Kidney epithelial cell (primary cell): ENCODE measurements at regions not wholly inside any gene's neighbourhood (a gene's known extent, or its start where the extent isn't known, plus 50 kb on each side); places are given as distances from the start of the nearest gene placed in this dataset.

Experiments
- DNase-seq: peaks from one replicate; pipeline ENCODE4 v3.0.0-alpha.2; 2010; ENCODE audit warnings: low read depth
- H3K27me3 ChIP-seq: 2 replicates; pipeline ENCODE4 v1.6.0; 2011; ENCODE audit warnings: low read length; ENCODE audit not compliant: control insufficient read depth, insufficient read depth
- H3K36me3 ChIP-seq: 2 replicates; pipeline ENCODE4 v1.5.1; 2011; ENCODE audit warnings: low read length; ENCODE audit not compliant: control insufficient read depth, insufficient read depth
- H3K4me3 ChIP-seq: 2 replicates; pipeline ENCODE4 v1.5.1; 2011; ENCODE audit warnings: low read depth, mild to moderate bottlenecking, control low read depth, low read length
- TF ChIP-seq, protein P1 (sequence below): IDR thresholded peaks from 2 replicates; pipeline ENCODE4 v1.5.1; 2011; ENCODE audit warnings: mild to moderate bottlenecking, moderate library complexity, low read length, control low read depth, inconsistent platforms; ENCODE audit not compliant: insufficient read depth, poor library complexity, severe bottlenecking

GRCh38 chr10:117674201-117674600 lies 131.7 kb downstream of the EMX2 start:
- Histone ChIP-seq H3K36me3 (no peaks in the 10 kb centered on the region), H3K4me3 (no peak overlapping the region), H3K27me3 (no peaks in the 10 kb centered on the region)
- DNase-seq, result no peak
- TF ChIP-seq, protein P1, sequence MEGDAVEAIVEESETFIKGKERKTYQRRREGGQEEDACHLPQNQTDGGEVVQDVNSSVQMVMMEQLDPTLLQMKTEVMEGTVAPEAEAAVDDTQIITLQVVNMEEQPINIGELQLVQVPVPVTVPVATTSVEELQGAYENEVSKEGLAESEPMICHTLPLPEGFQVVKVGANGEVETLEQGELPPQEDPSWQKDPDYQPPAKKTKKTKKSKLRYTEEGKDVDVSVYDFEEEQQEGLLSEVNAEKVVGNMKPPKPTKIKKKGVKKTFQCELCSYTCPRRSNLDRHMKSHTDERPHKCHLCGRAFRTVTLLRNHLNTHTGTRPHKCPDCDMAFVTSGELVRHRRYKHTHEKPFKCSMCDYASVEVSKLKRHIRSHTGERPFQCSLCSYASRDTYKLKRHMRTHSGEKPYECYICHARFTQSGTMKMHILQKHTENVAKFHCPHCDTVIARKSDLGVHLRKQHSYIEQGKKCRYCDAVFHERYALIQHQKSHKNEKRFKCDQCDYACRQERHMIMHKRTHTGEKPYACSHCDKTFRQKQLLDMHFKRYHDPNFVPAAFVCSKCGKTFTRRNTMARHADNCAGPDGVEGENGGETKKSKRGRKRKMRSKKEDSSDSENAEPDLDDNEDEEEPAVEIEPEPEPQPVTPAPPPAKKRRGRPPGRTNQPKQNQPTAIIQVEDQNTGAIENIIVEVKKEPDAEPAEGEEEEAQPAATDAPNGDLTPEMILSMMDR, result no peak

DNA sequence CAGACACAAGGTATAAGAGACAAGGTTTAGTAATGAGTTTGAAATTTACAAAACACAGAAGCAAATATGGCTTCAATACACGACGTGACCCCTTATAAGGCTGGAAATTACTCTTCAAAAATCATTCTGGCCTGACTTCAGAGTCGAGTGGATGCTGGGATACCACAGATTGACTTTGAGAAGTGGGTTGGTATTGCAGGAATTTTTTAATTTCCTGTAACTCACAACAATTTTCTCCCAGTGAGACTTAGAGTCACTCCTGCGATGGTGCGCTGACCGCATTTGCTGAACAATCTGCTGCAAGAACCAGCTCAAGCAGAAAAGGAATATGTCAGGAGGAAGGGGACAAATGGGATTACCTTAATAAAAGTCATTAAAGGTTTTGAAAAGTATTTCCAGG lies 132.1 kb downstream of the EMX2 start:
- no peak for DNase-seq
- TF ChIP-seq, protein P1, result no peak
- Histone ChIP-seq H3K4me3 (no peak overlapping the region), H3K27me3 (no peaks in the 10 kb centered on the region), H3K36me3 (no peaks in the 10 kb centered on the region)

- H3K4me3 ChIP-seq, result no peak overlapping the region
- no peaks in the 10 kb centered on the region for H3K27me3 ChIP-seq
- no peak for DNase-seq
- no peaks in the 10 kb centered on the region for H3K36me3 ChIP-seq
- TF ChIP-seq, protein P1, result no peak
These were observed 133.0 kb downstream of the EMX2 start for GRCh38 chr10:117675514-117676055.

- Histone ChIP-seq H3K27me3 (no peaks in the 10 kb centered on the region), H3K36me3 (no peaks in the 10 kb centered on the region), H3K4me3 (no peak overlapping the region)
- no peak for DNase-seq
- TF ChIP-seq, protein P1, result no peak
These were observed 134.7 kb downstream of the EMX2 start for GRCh38 chr10:117677239-117677638.

DNA sequence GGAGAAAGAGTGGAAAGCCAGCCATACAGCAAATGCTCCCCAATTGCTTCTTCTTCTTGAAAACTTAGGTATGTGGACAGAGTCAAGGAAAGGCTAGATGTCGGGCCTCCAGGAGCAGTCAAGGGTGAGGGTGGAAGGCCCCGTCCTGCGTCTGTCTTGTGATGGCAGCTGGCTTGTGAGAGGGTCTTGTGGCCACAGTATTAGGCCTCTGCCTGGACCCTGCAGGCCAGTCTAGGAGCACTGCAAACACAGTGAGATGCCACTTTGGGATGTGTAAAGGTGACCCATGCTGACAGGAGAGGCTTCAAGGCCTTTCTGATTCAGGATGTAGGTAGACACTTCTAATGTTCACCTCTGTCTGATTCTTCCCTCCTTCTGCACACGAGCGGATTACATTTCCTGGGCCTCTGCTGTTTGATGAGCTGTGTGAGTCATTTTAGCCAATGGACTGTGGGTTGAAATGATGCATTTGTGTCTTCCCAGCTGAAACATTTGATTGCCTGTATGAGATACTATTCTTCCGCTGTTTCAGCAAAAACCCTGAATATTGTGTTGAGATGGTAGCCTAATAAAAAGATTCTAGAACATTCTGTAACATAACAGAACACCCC lies 135.4 kb downstream of the EMX2 start:
- peak; percentile 65 for DNase-seq
- Histone ChIP-seq H3K27me3 (no peaks in the 10 kb centered on the region), H3K36me3 (no peaks in the 10 kb centered on the region), H3K4me3 (no peak overlapping the region)
- TF ChIP-seq, protein P1, result no peak

- no peaks in the 10 kb centered on the region for H3K27me3 ChIP-seq
- DNase-seq, result peak; percentile 84
These were observed 138.1 kb downstream of the EMX2 start for GRCh38 chr10:117680601-117681000.

More at GRCh38 chr10:117680601-117681000, 138.1 kb downstream of the EMX2 start:
- TF ChIP-seq, protein P1, result no peak
- Histone ChIP-seq H3K4me3 (no peak overlapping the region), H3K36me3 (no peaks in the 10 kb centered on the region)
